H1 (cell line): ENCODE measurements at regions not wholly inside any gene's neighbourhood (a gene's known extent, or its start where the extent isn't known, plus 50 kb on each side); places are given as distances from the start of the nearest gene placed in this dataset.

Experiments used
- CTCF ChIA-PET: fragments of 300-600 bp; sonication (Branson Sonifier 250); formaldehyde crosslinking; loops from one replicate; lab custom pipeline; 2021; ENCODE audit not compliant: partially characterized antibody; lab: Charles Lee
- POLR2A ChIA-PET: fragments of 300-600 bp; sonication (Branson Sonifier 250); formaldehyde crosslinking; loops from one replicate; lab custom pipeline; 2021; ENCODE audit warnings: inconsistent platforms; ENCODE audit not compliant: partially characterized antibody; lab: Charles Lee
- DNase-seq, 2 experiments: peaks; one replicate each; pipeline versions ENCODE4 v3.0.0 to v3.0.0-alpha.2; 2010 to 2022; ENCODE audit warnings: low spot score in 2 of 2, low read depth in 1 of 2, mixed read lengths in 1 of 2
- FAIRE-seq: peaks from 2 replicates; lab custom pipeline; 2011; peaks lifted over from hg19 to GRCh38; lab: Jason Lieb, UNC
- H2AFZ ChIP-seq: 2 replicates; pipeline ENCODE4 v1.8.1; 2012; ENCODE audit warnings: low read length, inconsistent platforms
- H2AK5ac ChIP-seq: 2 replicates; pipeline ENCODE4 v1.6.1; 2013; ENCODE audit warnings: low read depth, low read length
- H2BK120ac ChIP-seq: replicated peaks from 2 replicates; pipeline ENCODE3; 2013; ENCODE audit warnings: low read depth, low read length, inconsistent platforms
- H2BK12ac ChIP-seq: 2 replicates; pipeline ENCODE4 v1.6.1; 2013; ENCODE audit warnings: low read depth, low read length
- H2BK15ac ChIP-seq: 2 replicates; pipeline ENCODE4 v1.6.1; 2013; ENCODE audit warnings: low read length
- H2BK20ac ChIP-seq: 2 replicates; pipeline ENCODE4 v1.6.1; 2013; ENCODE audit warnings: low read length
- H2BK5ac ChIP-seq: 2 replicates; pipeline ENCODE4 v1.6.1; 2013; ENCODE audit warnings: low read depth, low read length
- H3K14ac ChIP-seq: 2 replicates; pipeline ENCODE4 v1.6.1; 2013; ENCODE audit warnings: inconsistent platforms; ENCODE audit not compliant: insufficient read length
- H3K18ac ChIP-seq: 2 replicates; pipeline ENCODE4 v1.6.1; 2013; ENCODE audit warnings: low read length; ENCODE audit errors: extremely low read depth
- H3K23ac ChIP-seq: 2 replicates; pipeline ENCODE4 v1.6.1; 2013; ENCODE audit warnings: inconsistent platforms; ENCODE audit not compliant: insufficient read length
- H3K23me2 ChIP-seq: 2 replicates; pipeline ENCODE4 v1.6.1; 2013; ENCODE audit warnings: low read depth, low read length
- H3K27ac ChIP-seq: 2 replicates; pipeline ENCODE4 v1.6.1; 2011; ENCODE audit warnings: low read depth, low read length, inconsistent platforms
- H3K27me3 ChIP-seq, 4 experiments: replicated peaks in 1 of 4; 1 replicate in 1 of 4; 2 replicates in 3 of 4; pipeline versions ENCODE4 v1.6.1 to v1.8.1; 2011 to 2013; ENCODE audit warnings: low read length in 3 of 4, mild to moderate bottlenecking in 3 of 4, inconsistent platforms in 2 of 4, mixed read lengths in 2 of 4, moderate library complexity in 1 of 4; ENCODE audit not compliant: control insufficient read depth in 3 of 4, insufficient read depth in 3 of 4; ENCODE audit errors: extremely low read depth in 1 of 4
- H3K36me3 ChIP-seq, 4 experiments: 2 replicates each; pipeline versions ENCODE4 v1.6.1 to v1.8.1; 2011 to 2013; ENCODE audit warnings: mild to moderate bottlenecking in 4 of 4, low read length in 3 of 4, moderate library complexity in 2 of 4, control low read depth in 1 of 4, inconsistent platforms in 1 of 4; ENCODE audit not compliant: insufficient read depth in 4 of 4, control insufficient read depth in 2 of 4
- H3K4ac ChIP-seq: replicated peaks from 2 replicates; pipeline ENCODE3; 2013; ENCODE audit warnings: low read length, low read depth, mixed read lengths, inconsistent platforms; ENCODE audit not compliant: insufficient read length
- H3K4me1 ChIP-seq, 4 experiments: replicated peaks in 1 of 4; 1 replicate in 1 of 4; 2 replicates in 3 of 4; pipeline versions ENCODE4 v1.6.1 to v1.8.1; 2011 to 2013; ENCODE audit warnings: low read length in 3 of 4, inconsistent platforms in 2 of 4, mixed read lengths in 1 of 4; ENCODE audit not compliant: insufficient read depth in 4 of 4, control insufficient read depth in 3 of 4
- H3K4me2 ChIP-seq, 2 experiments: 2 replicates each; pipeline versions ENCODE4 v1.6.1 to v1.8.1; 2011 to 2013; ENCODE audit warnings: low read depth in 2 of 2, low read length in 2 of 2, control low read depth in 1 of 2, inconsistent platforms in 1 of 2, mild to moderate bottlenecking in 1 of 2; ENCODE audit not compliant: insufficient read depth in 1 of 2
- H3K4me3 ChIP-seq, 4 experiments: fragments of 200-600, 300-600 bp in 1 of 4; sonication (generic), shearing (Covaris generic), sonication (Bioruptor Twin) in 1 of 4; 2 replicates each; pipeline versions ENCODE4 v1.5.1 to v1.8.1; 2011 to 2016; ENCODE audit warnings: low read length in 4 of 4, low read depth in 3 of 4, control low read depth in 2 of 4, inconsistent platforms in 2 of 4, mild to moderate bottlenecking in 2 of 4, mixed read lengths in 1 of 4, moderate library complexity in 1 of 4; ENCODE audit not compliant: insufficient read depth in 2 of 4; ENCODE audit errors: extremely low read depth in 1 of 4
- H3K56ac ChIP-seq: replicated peaks from 2 replicates; pipeline ENCODE3; 2013; ENCODE audit warnings: low read depth, mild to moderate bottlenecking, mixed read lengths, low read length, inconsistent platforms; ENCODE audit not compliant: insufficient read length
- H3K79me1 ChIP-seq: 2 replicates; pipeline ENCODE4 v1.6.1; 2013; ENCODE audit warnings: low read depth, low read length, control low read depth
- H3K79me2 ChIP-seq, 2 experiments: 2 replicates each; pipeline versions ENCODE4 v1.6.1 to v1.8.1; 2012 to 2013; ENCODE audit warnings: low read length in 2 of 2, mild to moderate bottlenecking in 2 of 2, inconsistent platforms in 1 of 2; ENCODE audit not compliant: insufficient read depth in 2 of 2, control insufficient read depth in 1 of 2
- H3K9ac ChIP-seq, 4 experiments: replicated peaks in 1 of 4; 1 replicate in 1 of 4; 2 replicates in 3 of 4; pipeline versions ENCODE4 v1.6.1 to v1.8.1; 2011 to 2013; ENCODE audit warnings: low read depth in 3 of 4, low read length in 3 of 4, control low read depth in 2 of 4, mild to moderate bottlenecking in 2 of 4, moderate library complexity in 2 of 4, inconsistent platforms in 1 of 4; ENCODE audit errors: extremely low read depth in 1 of 4
- H3K9me3 ChIP-seq, 2 experiments: 2 replicates each; pipeline versions ENCODE4 v1.6.1 to v1.8.1; 2012 to 2013; ENCODE audit warnings: mild to moderate bottlenecking in 2 of 2, moderate library complexity in 2 of 2, control low read depth in 1 of 2, inconsistent platforms in 1 of 2, low read depth in 1 of 2, low read length in 1 of 2, mixed read lengths in 1 of 2; ENCODE audit not compliant: insufficient read depth in 2 of 2
- H4K20me1 ChIP-seq, 2 experiments: replicated peaks in 1 of 2; 2 replicates each; pipeline versions ENCODE3 to v1.8.1; 2011 to 2013; ENCODE audit warnings: inconsistent platforms in 2 of 2, low read length in 2 of 2, mild to moderate bottlenecking in 1 of 2; ENCODE audit not compliant: insufficient read depth in 2 of 2, control insufficient read depth in 1 of 2
- H4K5ac ChIP-seq: 2 replicates; pipeline ENCODE4 v1.6.1; 2013; ENCODE audit warnings: low read length, low read depth, mixed read lengths, inconsistent platforms; ENCODE audit not compliant: insufficient read length
- H4K8ac ChIP-seq: 2 replicates; pipeline ENCODE4 v1.8.0; 2013; ENCODE audit warnings: mild to moderate bottlenecking, moderate library complexity, low read length, inconsistent platforms; ENCODE audit not compliant: insufficient read depth; ENCODE audit errors: extremely low read depth
- H4K91ac ChIP-seq: replicated peaks from 2 replicates; pipeline ENCODE3; 2013; ENCODE audit warnings: low read length, mixed read lengths, inconsistent platforms; ENCODE audit not compliant: insufficient read length
- BRCA1 ChIP-seq: IDR thresholded peaks from 2 replicates; pipeline ENCODE4 v1.6.1; 2012; ENCODE audit warnings: low read depth, low read length, improper control_type of control experiment
- KDM4A ChIP-seq: IDR thresholded peaks from one replicate; pipeline ENCODE4 v1.7.1; 2012; ENCODE audit warnings: low read depth, mild to moderate bottlenecking, moderate library complexity, low read length, inconsistent platforms; ENCODE audit not compliant: severe bottlenecking
- MAFK ChIP-seq: IDR thresholded peaks from 2 replicates; pipeline ENCODE4 v1.6.1; 2012; ENCODE audit warnings: low read depth, mild to moderate bottlenecking, improper control_type of control experiment, low read length
- NRF1 ChIP-seq: IDR thresholded peaks from 2 replicates; pipeline ENCODE4 v1.6.1; 2011; ENCODE audit warnings: mild to moderate bottlenecking, low read depth, low read length, improper control_type of control experiment
- RAD21 ChIP-seq, 2 experiments: IDR thresholded peaks in 1 of 2; conservative IDR thresholded peaks in 1 of 2; 2 replicates each; pipeline ENCODE4 v1.6.1; 2011; ENCODE audit warnings: low read depth in 2 of 2, low read length in 2 of 2, improper control_type of control experiment in 1 of 2, inconsistent platforms in 1 of 2, mild to moderate bottlenecking in 1 of 2, moderate library complexity in 1 of 2
- RXRA ChIP-seq: IDR thresholded peaks from 2 replicates; pipeline ENCODE4 v1.6.1; 2011; ENCODE audit warnings: low read depth, mild to moderate bottlenecking, low read length, moderate library complexity; ENCODE audit not compliant: insufficient read depth
- SIN3A ChIP-seq, 2 experiments: IDR thresholded peaks in 1 of 2; conservative IDR thresholded peaks in 1 of 2; 2 replicates each; pipeline ENCODE4 v1.6.1; 2011 to 2012; ENCODE audit warnings: low read length in 2 of 2, improper control_type of control experiment in 1 of 2, low read depth in 1 of 2, mild to moderate bottlenecking in 1 of 2
- SP4 ChIP-seq: IDR thresholded peaks from 2 replicates; pipeline ENCODE4 v1.6.1; 2012; ENCODE audit warnings: low read length, inconsistent platforms
- TAF1 ChIP-seq: IDR thresholded peaks from 2 replicates; pipeline ENCODE4 v1.6.1; 2011; ENCODE audit warnings: mild to moderate bottlenecking, low read depth, low read length
- YY1 ChIP-seq: IDR thresholded peaks from 2 replicates; pipeline ENCODE4 v1.6.1; 2011; ENCODE audit warnings: low read depth, mild to moderate bottlenecking, low read length
- WGBS, 2 experiments: shearing (Covaris generic) in 1 of 2; methylation state at CpG; one replicate each; pipeline versions ENCODE4 v1.1.6 to v1.1.7; 2013 to 2015; ENCODE audit warnings: low lambda C conversion rate in 2 of 2, mixed read lengths in 2 of 2, inconsistent platforms in 1 of 2, low coverage in 1 of 2, missing lambda C conversion rate in 1 of 2; ENCODE audit not compliant: insufficient replicate concordance in 2 of 2, insufficient coverage in 1 of 2, insufficient read length in 1 of 2; ENCODE audit errors: extremely low coverage in 1 of 2, missing lambda C conversion rate in 1 of 2; 5-methylcytosine and 5-hydroxymethylcytosine counted together
- TF ChIP-seq, protein P1 (sequence below): IDR thresholded peaks from 2 replicates; pipeline ENCODE4 v1.6.1; 2012; ENCODE audit warnings: inconsistent platforms
- TF ChIP-seq, protein P2 (sequence below), 3 experiments: IDR thresholded peaks; 1 replicate in 2 of 3; 2 replicates in 1 of 3; pipeline versions ENCODE4 v1.5.1 to v1.6.1; 2011; ENCODE audit warnings: low read length in 3 of 3, mild to moderate bottlenecking in 3 of 3, inconsistent platforms in 2 of 3, low read depth in 1 of 3, moderate library complexity in 1 of 3; ENCODE audit not compliant: insufficient read depth in 1 of 3; ENCODE audit errors: control extremely low read depth in 1 of 3

DNA sequence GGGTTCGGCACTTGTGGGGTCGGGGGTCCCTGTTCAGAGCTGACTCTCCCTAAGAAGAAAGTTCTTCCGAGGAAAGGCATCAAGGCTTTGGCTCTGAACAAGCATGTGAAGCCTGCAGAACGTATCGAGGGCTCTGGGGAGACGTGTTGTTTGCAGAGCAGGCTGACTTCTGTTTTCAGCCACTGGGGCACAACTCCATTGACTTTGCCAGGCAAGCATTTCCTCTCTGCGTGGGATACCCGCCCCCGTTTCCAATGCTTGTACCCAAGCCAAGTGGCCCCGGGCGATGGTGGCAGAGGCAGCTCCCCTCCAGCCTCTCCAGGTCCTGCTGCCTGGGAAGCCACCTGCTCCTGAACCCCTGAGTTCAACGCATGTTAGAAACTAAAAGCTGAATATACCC, 255.7 kb downstream of the RBFOX3 start:
- Histone ChIP-seq H2BK12ac (no peak overlapping the region), H3K9ac (no peak overlapping the region), H3K4me3 (no peak overlapping the region), H4K5ac (no peak overlapping the region), H4K91ac (no peak overlapping the region), H2AK5ac (no peak overlapping the region), H2BK20ac (no peak overlapping the region), H3K18ac (no peak overlapping the region), H3K23me2 (no peaks in the 10 kb centered on the region), H3K27ac (no peak overlapping the region), H3K23ac (no peak overlapping the region), H2BK120ac (no peak overlapping the region), H2BK5ac (no peak overlapping the region), H2BK15ac (no peak overlapping the region), H3K4ac (no peak overlapping the region), H3K79me1 (no peaks in the 10 kb centered on the region), H3K4me2 (no peak overlapping the region), H3K4me1 (no peaks in the 10 kb centered on the region; a peak in 1 of 7 replicates), H4K20me1 (no peaks in the 10 kb centered on the region), H3K56ac (no peak overlapping the region), H3K14ac (no peak overlapping the region), H3K27me3 (no peaks in the 10 kb centered on the region), H3K9me3 (no peaks in the 10 kb centered on the region), H3K36me3 (no peaks in the 10 kb centered on the region), H2AFZ (no peak overlapping the region), H3K79me2 (no peaks in the 10 kb centered on the region), H4K8ac (no peak overlapping the region)
- 89% methylated on average over 12 of the region's 12 CpGs; no CpG with 5 or more reads in 1 of the 2 experiments for WGBS, 2 experiments
- DNase-seq (no peak), FAIRE-seq (no peak)
- ChIA-PET POLR2A (no interaction called here), CTCF (interaction anchor here (1.1 to 2.2 kb wide), 3 partner anchors 37 to 79 kb away, joined by 3 to 9 read pairs (median 5); no protein-coding TSS in a partner anchor)
- TF ChIP-seq KDM4A (no peak), SP4 (no peak), BRCA1 (no peak), SIN3A (conservative IDR thresholded peaks at IDR 0.05 in 1 of 2, IDR thresholded peaks at IDR 0.05 in 1 of 2; ENCODE audit: low read depth in 1 of 2, low read length in 2 of 2) (no peak), RAD21 (IDR thresholded peaks at IDR 0.05 in 1 of 2, conservative IDR thresholded peaks at IDR 0.05 in 1 of 2; ENCODE audit: low read depth in 2 of 2, low read length in 2 of 2) (no peak), YY1 (no peak), RXRA (no peak), MAFK (no peak), NRF1 (no peak), TAF1 (no peak)
- TF ChIP-seq, protein P1, sequence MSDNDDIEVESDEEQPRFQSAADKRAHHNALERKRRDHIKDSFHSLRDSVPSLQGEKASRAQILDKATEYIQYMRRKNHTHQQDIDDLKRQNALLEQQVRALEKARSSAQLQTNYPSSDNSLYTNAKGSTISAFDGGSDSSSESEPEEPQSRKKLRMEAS: no peak
- TF ChIP-seq, protein P2, sequence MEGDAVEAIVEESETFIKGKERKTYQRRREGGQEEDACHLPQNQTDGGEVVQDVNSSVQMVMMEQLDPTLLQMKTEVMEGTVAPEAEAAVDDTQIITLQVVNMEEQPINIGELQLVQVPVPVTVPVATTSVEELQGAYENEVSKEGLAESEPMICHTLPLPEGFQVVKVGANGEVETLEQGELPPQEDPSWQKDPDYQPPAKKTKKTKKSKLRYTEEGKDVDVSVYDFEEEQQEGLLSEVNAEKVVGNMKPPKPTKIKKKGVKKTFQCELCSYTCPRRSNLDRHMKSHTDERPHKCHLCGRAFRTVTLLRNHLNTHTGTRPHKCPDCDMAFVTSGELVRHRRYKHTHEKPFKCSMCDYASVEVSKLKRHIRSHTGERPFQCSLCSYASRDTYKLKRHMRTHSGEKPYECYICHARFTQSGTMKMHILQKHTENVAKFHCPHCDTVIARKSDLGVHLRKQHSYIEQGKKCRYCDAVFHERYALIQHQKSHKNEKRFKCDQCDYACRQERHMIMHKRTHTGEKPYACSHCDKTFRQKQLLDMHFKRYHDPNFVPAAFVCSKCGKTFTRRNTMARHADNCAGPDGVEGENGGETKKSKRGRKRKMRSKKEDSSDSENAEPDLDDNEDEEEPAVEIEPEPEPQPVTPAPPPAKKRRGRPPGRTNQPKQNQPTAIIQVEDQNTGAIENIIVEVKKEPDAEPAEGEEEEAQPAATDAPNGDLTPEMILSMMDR (IDR thresholded peaks at IDR 0.05; ENCODE audit: control extremely low read depth in 1 of 3, insufficient read depth in 1 of 3, low read depth in 1 of 3, low read length in 3 of 3): no peak
